DND-41 (cell line): ENCODE measurements at regions not wholly inside any gene's neighbourhood (a gene's known extent, or its start where the extent isn't known, plus 50 kb on each side); places are given as distances from the start of the nearest gene placed in this dataset.

Experiments used
- EZH2 ChIP-seq: IDR thresholded peaks from 3 replicates; pipeline ENCODE4 v1.6.1; 2012; ENCODE audit warnings: borderline replicate concordance, low read depth, mild to moderate bottlenecking, moderate library complexity, low read length, inconsistent platforms; ENCODE audit not compliant: severe bottlenecking
- TF ChIP-seq, protein P1 (sequence below): IDR thresholded peaks from 2 replicates; pipeline ENCODE4 v1.5.1; 2012; ENCODE audit warnings: borderline replicate concordance, low read length, moderate library complexity, mild to moderate bottlenecking; ENCODE audit not compliant: poor library complexity, severe bottlenecking; ENCODE audit errors: extremely low read depth

DNA sequence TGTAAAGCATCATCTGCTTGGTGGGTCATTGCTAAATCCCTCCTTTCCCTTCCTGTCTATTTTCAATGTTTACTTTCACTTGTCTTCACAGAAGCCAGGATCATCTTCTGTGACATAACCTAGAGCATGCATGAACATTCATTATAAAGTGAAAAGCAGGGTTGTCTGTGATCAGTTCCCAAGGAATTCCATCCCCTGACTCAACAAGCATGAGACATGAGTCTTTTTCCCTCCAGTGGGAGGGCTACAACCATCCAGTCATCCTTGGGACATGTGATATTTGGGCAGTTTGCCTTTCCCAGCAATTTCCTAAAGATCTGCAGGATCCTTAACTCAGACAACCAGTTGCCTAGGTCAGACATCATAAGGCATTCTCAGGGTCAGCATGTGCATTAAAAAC is 166.3 kb upstream of the TMEM196 start:
- TF ChIP-seq, protein P1, sequence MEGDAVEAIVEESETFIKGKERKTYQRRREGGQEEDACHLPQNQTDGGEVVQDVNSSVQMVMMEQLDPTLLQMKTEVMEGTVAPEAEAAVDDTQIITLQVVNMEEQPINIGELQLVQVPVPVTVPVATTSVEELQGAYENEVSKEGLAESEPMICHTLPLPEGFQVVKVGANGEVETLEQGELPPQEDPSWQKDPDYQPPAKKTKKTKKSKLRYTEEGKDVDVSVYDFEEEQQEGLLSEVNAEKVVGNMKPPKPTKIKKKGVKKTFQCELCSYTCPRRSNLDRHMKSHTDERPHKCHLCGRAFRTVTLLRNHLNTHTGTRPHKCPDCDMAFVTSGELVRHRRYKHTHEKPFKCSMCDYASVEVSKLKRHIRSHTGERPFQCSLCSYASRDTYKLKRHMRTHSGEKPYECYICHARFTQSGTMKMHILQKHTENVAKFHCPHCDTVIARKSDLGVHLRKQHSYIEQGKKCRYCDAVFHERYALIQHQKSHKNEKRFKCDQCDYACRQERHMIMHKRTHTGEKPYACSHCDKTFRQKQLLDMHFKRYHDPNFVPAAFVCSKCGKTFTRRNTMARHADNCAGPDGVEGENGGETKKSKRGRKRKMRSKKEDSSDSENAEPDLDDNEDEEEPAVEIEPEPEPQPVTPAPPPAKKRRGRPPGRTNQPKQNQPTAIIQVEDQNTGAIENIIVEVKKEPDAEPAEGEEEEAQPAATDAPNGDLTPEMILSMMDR: no peak
- TF ChIP-seq EZH2: no peak
